Trophoblast cell (in vitro differentiated cells and primary cell): ENCODE measurements at regions not wholly inside any gene's neighbourhood (a gene's known extent, or its start where the extent isn't known, plus 50 kb on each side); places are given as distances from the start of the nearest gene placed in this dataset.

Experiments used
- DNase-seq, 2 donors: peaks; one replicate each; pipeline ENCODE4 v3.0.0-alpha.2; 2016
- H2AFZ ChIP-seq: 2 replicates; pipeline ENCODE4 v1.6.1; 2013; ENCODE audit warnings: low read length, moderate library complexity, mild to moderate bottlenecking; ENCODE audit not compliant: insufficient read depth, poor library complexity
- H2AK5ac ChIP-seq: 2 replicates; pipeline ENCODE4 v1.6.1; 2013; ENCODE audit warnings: mild to moderate bottlenecking, low read length
- H2BK120ac ChIP-seq: 2 replicates; pipeline ENCODE4 v1.6.1; 2013; ENCODE audit warnings: low read length, mild to moderate bottlenecking, moderate library complexity; ENCODE audit not compliant: insufficient read depth, poor library complexity
- H2BK12ac ChIP-seq: 2 replicates; pipeline ENCODE4 v1.6.1; 2013; ENCODE audit warnings: mild to moderate bottlenecking, low read length, moderate library complexity
- H2BK5ac ChIP-seq: 2 replicates; pipeline ENCODE4 v1.6.1; 2013; ENCODE audit warnings: low read length, low read depth, moderate library complexity, mild to moderate bottlenecking; ENCODE audit not compliant: poor library complexity
- H3K14ac ChIP-seq: 2 replicates; pipeline ENCODE4 v1.6.1; 2013; ENCODE audit warnings: mild to moderate bottlenecking, low read length
- H3K18ac ChIP-seq: 2 replicates; pipeline ENCODE4 v1.6.1; 2013; ENCODE audit warnings: mild to moderate bottlenecking, low read length
- H3K23ac ChIP-seq: 2 replicates; pipeline ENCODE4 v1.6.1; 2013; ENCODE audit warnings: low read length
- H3K27ac ChIP-seq: 2 replicates; pipeline ENCODE4 v1.5.1; 2013; ENCODE audit warnings: low read depth, mild to moderate bottlenecking, inconsistent platforms, low read length, moderate library complexity
- H3K27me3 ChIP-seq: 2 replicates; pipeline ENCODE4 v1.6.1; 2013; ENCODE audit warnings: inconsistent platforms, mild to moderate bottlenecking, low read length, moderate library complexity; ENCODE audit not compliant: insufficient read depth
- H3K36me3 ChIP-seq, 2 experiments: 1 replicate in 1 of 2; 2 replicates in 1 of 2; pipeline ENCODE4 v1.6.1; 2013; ENCODE audit warnings: low read length in 2 of 2, mild to moderate bottlenecking in 2 of 2, moderate library complexity in 1 of 2; ENCODE audit not compliant: insufficient read depth in 2 of 2, control insufficient read depth in 1 of 2
- H3K4ac ChIP-seq: 2 replicates; pipeline ENCODE4 v1.6.1; 2013; ENCODE audit warnings: low read depth, mild to moderate bottlenecking, low read length, moderate library complexity
- H3K4me1 ChIP-seq, 2 experiments: 1 replicate in 1 of 2; 2 replicates in 1 of 2; pipeline ENCODE4 v1.6.1; 2013; ENCODE audit warnings: low read length in 2 of 2, mild to moderate bottlenecking in 2 of 2, moderate library complexity in 1 of 2; ENCODE audit not compliant: insufficient read depth in 2 of 2, control insufficient read depth in 1 of 2
- H3K4me2 ChIP-seq: 2 replicates; pipeline ENCODE4 v1.6.1; 2013; ENCODE audit warnings: inconsistent platforms, mild to moderate bottlenecking, low read length, moderate library complexity
- H3K4me3 ChIP-seq: 2 replicates; pipeline ENCODE4 v1.5.1; 2013; ENCODE audit warnings: mild to moderate bottlenecking, low read depth, low read length, inconsistent platforms
- H3K79me1 ChIP-seq: one replicate; pipeline ENCODE4 v1.6.1; 2013; ENCODE audit warnings: low read length
- H3K79me2 ChIP-seq: 2 replicates; pipeline ENCODE4 v1.6.1; 2013; ENCODE audit warnings: low read length, mild to moderate bottlenecking; ENCODE audit not compliant: control insufficient read depth, insufficient read depth, poor library complexity
- H3K9ac ChIP-seq: 2 replicates; pipeline ENCODE4 v1.6.1; 2013; ENCODE audit warnings: mild to moderate bottlenecking, low read length
- H3K9me3 ChIP-seq: 2 replicates; pipeline ENCODE4 v1.6.1; 2013; ENCODE audit warnings: low read depth, mild to moderate bottlenecking, control low read depth, inconsistent platforms, low read length; ENCODE audit not compliant: insufficient read depth
- H4K12ac ChIP-seq: 2 replicates; pipeline ENCODE4 v1.6.1; 2013; ENCODE audit warnings: low read depth, mild to moderate bottlenecking, low read length, moderate library complexity
- H4K8ac ChIP-seq: 2 replicates; pipeline ENCODE4 v1.6.1; 2013; ENCODE audit warnings: low read depth, mild to moderate bottlenecking, low read length, moderate library complexity
- H4K91ac ChIP-seq: one replicate; pipeline ENCODE4 v1.6.1; 2013; ENCODE audit warnings: low read depth, mild to moderate bottlenecking, low read length, moderate library complexity
- WGBS: extraction: QIAGEN DNeasy Blood & Tissue Kit; methylation state at CpG from one replicate; pipeline ENCODE4 v1.1.7; 2013; ENCODE audit warnings: missing lambda C conversion rate; ENCODE audit not compliant: insufficient read length, insufficient coverage; ENCODE audit errors: extremely low coverage; 5-methylcytosine and 5-hydroxymethylcytosine counted together

DNA sequence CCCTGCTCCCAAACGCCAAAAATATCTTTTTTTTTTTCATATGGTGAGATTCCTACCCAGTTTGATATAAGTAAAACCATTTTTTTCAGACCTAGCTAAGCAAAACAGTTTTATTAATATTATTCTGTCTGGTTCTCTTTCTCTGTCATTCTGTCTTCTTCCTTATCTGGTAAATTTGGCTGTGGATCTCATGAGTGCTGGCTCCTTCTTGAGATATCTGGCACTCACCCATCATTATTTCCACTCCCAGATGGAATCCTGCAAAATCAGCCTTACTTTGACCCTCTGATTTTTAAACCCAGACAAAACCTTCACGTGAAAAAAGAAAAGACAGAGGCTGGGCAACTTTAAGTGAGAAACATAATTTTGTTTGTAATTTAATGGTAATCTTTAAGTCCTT lies 373.6 kb downstream of the NYAP2 start:
- Histone ChIP-seq H3K27ac (no peak overlapping the region), H2BK5ac (no peak overlapping the region), H3K27me3 (no peaks in the 10 kb centered on the region), H3K23ac (no peak overlapping the region), H3K36me3 (no peaks in the 10 kb centered on the region), H4K91ac (no peak overlapping the region), H4K12ac (no peak overlapping the region), H2BK120ac (no peak overlapping the region), H3K9me3 (peaks cover 1% of the 10 kb centered on the region), H2AFZ (no peak overlapping the region), H3K79me1 (no peaks in the 10 kb centered on the region), H4K8ac (no peak overlapping the region), H3K79me2 (no peaks in the 10 kb centered on the region), H3K9ac (no peak overlapping the region), H3K14ac (no peak overlapping the region), H2BK12ac (no peak overlapping the region), H3K4me3 (no peak overlapping the region), H3K18ac (no peak overlapping the region), H2AK5ac (no peak overlapping the region), H3K4me2 (no peak overlapping the region), H3K4me1 (no peaks in the 10 kb centered on the region), H3K4ac (no peak overlapping the region)
- no CpG with 5 or more reads among the region's 2 CpGs for WGBS
- no peak for DNase-seq

DNA sequence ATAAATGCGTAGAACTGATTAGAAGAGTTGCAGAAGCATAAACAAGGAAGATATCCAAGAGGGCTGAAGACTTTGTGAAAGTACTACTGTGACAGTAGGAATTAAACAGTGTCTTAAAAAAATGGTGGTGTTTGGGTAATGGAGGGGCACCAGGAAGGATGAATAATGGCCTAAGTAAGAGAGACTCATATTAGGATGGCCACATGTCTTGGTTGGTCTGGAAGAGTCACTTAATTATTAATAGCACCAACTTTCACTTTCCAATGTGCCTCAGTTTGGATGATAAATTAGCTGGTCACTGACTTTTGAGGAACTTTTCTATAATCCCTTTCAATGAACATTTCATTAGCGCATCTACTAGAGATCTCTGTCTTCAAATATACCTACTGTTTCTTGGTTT lies 372.2 kb downstream of the NYAP2 start:
- no peak overlapping the region for H3K23ac ChIP-seq
- no peak overlapping the region for H3K9ac ChIP-seq
- no peaks in the 10 kb centered on the region for H3K79me2 ChIP-seq
- no peak overlapping the region for H3K4me3 ChIP-seq
- no peak overlapping the region for H4K12ac ChIP-seq
- H2BK120ac ChIP-seq, result no peak overlapping the region
- H3K4me1 ChIP-seq, result no peaks in the 10 kb centered on the region
- no peak overlapping the region for H3K18ac ChIP-seq
- no peaks in the 10 kb centered on the region for H3K36me3 ChIP-seq
- H3K27me3 ChIP-seq, result no peaks in the 10 kb centered on the region
- no peak overlapping the region for H3K4me2 ChIP-seq
- WGBS, result no CpG with 5 or more reads among the region's 2 CpGs
- H2AK5ac ChIP-seq, result no peak overlapping the region
- H3K79me1 ChIP-seq, result no peaks in the 10 kb centered on the region
- no peak overlapping the region for H2BK5ac ChIP-seq
- no peak overlapping the region for H3K14ac ChIP-seq
- H3K27ac ChIP-seq, result no peak overlapping the region
- H4K8ac ChIP-seq, result no peak overlapping the region
- no peak overlapping the region for H2BK12ac ChIP-seq
- H3K4ac ChIP-seq, result no peak overlapping the region
- no peak for DNase-seq
- H4K91ac ChIP-seq, result no peak overlapping the region
- peaks cover 1% of the 10 kb centered on the region for H3K9me3 ChIP-seq
- no peak overlapping the region for H2AFZ ChIP-seq

DNA sequence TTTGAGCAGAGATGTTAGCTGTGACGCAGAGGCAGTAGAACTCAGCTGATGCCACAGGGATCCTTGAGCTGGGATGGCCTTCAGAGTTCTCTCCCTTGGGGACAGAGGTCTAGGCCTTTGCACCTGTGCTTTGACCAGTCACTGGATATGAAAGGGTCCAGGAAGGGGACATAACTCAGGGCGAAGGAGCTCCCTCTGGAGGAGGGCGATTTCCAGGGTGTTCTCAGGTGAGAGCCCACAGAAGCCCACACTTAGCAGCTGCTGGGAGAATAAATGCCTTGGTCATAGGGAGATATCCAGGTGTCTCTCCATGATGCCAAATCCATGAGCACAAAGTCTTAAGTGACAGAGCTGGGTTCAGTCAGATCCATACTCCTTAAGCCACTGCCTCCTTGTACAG lies 369.2 kb downstream of the NYAP2 start:
- Histone ChIP-seq H2AK5ac (no peak overlapping the region), H2BK5ac (no peak overlapping the region), H3K9me3 (no peaks in the 10 kb centered on the region), H3K23ac (no peak overlapping the region), H2BK120ac (no peak overlapping the region), H3K18ac (no peak overlapping the region), H3K27me3 (no peaks in the 10 kb centered on the region), H4K91ac (no peak overlapping the region), H3K4me2 (no peak overlapping the region), H3K4me1 (no peaks in the 10 kb centered on the region), H3K79me2 (no peaks in the 10 kb centered on the region), H3K4ac (no peak overlapping the region), H2BK12ac (no peak overlapping the region), H2AFZ (no peak overlapping the region), H3K9ac (no peak overlapping the region), H4K8ac (no peak overlapping the region), H3K14ac (no peak overlapping the region), H3K36me3 (no peaks in the 10 kb centered on the region), H4K12ac (no peak overlapping the region), H3K27ac (no peak overlapping the region), H3K79me1 (no peaks in the 10 kb centered on the region), H3K4me3 (no peak overlapping the region)
- WGBS, result no CpG with 5 or more reads among the region's 3 CpGs
- DNase-seq, result no peak

DNA sequence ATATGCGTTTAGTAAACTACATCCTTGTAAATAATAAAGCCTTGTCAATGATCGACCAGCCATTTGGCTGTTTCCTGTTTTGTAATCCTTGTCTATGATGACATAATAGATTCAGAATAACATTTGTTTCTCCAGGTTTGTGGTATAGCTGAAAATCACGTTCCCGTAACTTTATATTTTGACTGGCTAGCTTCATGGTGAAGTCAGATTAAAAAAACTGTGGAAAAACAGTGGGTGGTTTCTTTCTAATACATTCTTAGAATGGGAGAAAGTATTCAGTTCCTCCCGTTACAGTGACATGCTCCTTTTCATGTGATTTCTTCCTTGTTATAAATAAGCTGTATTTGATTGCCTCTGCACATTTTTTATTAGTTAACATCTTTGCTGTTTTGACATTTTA lies 366.9 kb downstream of the NYAP2 start:
- Histone ChIP-seq H3K36me3 (no peaks in the 10 kb centered on the region), H2BK12ac (no peak overlapping the region), H3K9me3 (no peaks in the 10 kb centered on the region), H4K91ac (no peak overlapping the region), H3K79me1 (no peaks in the 10 kb centered on the region), H3K23ac (no peak overlapping the region), H2AK5ac (no peak overlapping the region), H2BK5ac (no peak overlapping the region), H3K79me2 (no peaks in the 10 kb centered on the region), H3K4me2 (no peak overlapping the region), H3K4me1 (no peaks in the 10 kb centered on the region), H3K9ac (no peak overlapping the region), H3K18ac (no peak overlapping the region), H3K27ac (no peak overlapping the region), H4K8ac (no peak overlapping the region), H3K14ac (no peak overlapping the region), H2AFZ (no peak overlapping the region), H3K4ac (no peak overlapping the region), H2BK120ac (no peak overlapping the region), H3K27me3 (no peaks in the 10 kb centered on the region), H4K12ac (no peak overlapping the region), H3K4me3 (no peak overlapping the region)
- DNase-seq, result no peak
- no CpG with 5 or more reads among the region's 5 CpGs for WGBS
